KMS-11 (cell line): ENCODE measurements at regions not wholly inside any gene's neighbourhood (a gene's known extent, or its start where the extent isn't known, plus 50 kb on each side); places are given as distances from the start of the nearest gene placed in this dataset.

Experiments
- H2AFZ ChIP-seq: fragments of 200-600 bp; sonication (generic); 2 replicates; pipeline ENCODE4 v1.6.1; 2016; ENCODE audit warnings: antibody characterized with exemption, mixed run types, low read depth
- H3K27ac ChIP-seq: fragments of 200-600 bp; sonication (generic); 2 replicates; pipeline ENCODE4 v1.6.1; 2016; ENCODE audit warnings: mild to moderate bottlenecking, mixed run types
- H3K27me3 ChIP-seq: fragments of 200-600 bp; sonication (generic); 2 replicates; pipeline ENCODE4 v1.6.1; 2017; ENCODE audit warnings: mild to moderate bottlenecking, low read depth, mixed run types, moderate library complexity; ENCODE audit not compliant: insufficient read depth
- H3K36me3 ChIP-seq: fragments of 200-600 bp; sonication (generic); 2 replicates; pipeline ENCODE4 v1.6.1; 2017; ENCODE audit warnings: mild to moderate bottlenecking, mixed run types; ENCODE audit not compliant: insufficient read depth
- H3K4me1 ChIP-seq: fragments of 200-600 bp; sonication (generic); 2 replicates; pipeline ENCODE4 v1.6.1; 2016; ENCODE audit warnings: mild to moderate bottlenecking, low read depth, mixed run types; ENCODE audit not compliant: poor library complexity, severe bottlenecking
- H3K4me2 ChIP-seq: fragments of 200-600 bp; sonication (generic); 2 replicates; pipeline ENCODE4 v1.7.0; 2016; ENCODE audit warnings: mild to moderate bottlenecking, mixed run types
- H3K4me3 ChIP-seq: fragments of 200-600 bp; sonication (generic); IDR thresholded peaks from 2 replicates; pipeline ENCODE4 v1.6.1; 2017; ENCODE audit warnings: low read depth, low read length, mixed read lengths; ENCODE audit not compliant: insufficient read depth
- H3K79me2 ChIP-seq: fragments of 200-600 bp; sonication (generic); 2 replicates; pipeline ENCODE4 v1.6.1; 2016; ENCODE audit warnings: low read depth, mixed run types; ENCODE audit not compliant: insufficient read depth
- H3K9ac ChIP-seq: fragments of 200-600 bp; sonication (generic); 2 replicates; pipeline ENCODE4 v1.6.1; 2016; ENCODE audit warnings: mild to moderate bottlenecking, mixed run types
- H4K20me1 ChIP-seq: fragments of 200-600 bp; sonication (generic); 2 replicates; pipeline ENCODE4 v1.6.1; 2016; ENCODE audit warnings: mild to moderate bottlenecking, mixed run types; ENCODE audit not compliant: insufficient read depth
- CTCF ChIP-seq: fragments of 200-600 bp; sonication (generic); conservative IDR thresholded peaks from 2 replicates; pipeline ENCODE4 v1.6.1; 2017; ENCODE audit warnings: low read depth, mild to moderate bottlenecking, antibody characterized with exemption, low read length, moderate library complexity, mixed read lengths

- Histone ChIP-seq H3K36me3 (no peaks in the 10 kb centered on the region), H2AFZ (no peak overlapping the region), H3K9ac (no peak overlapping the region), H3K4me1 (peaks cover 10% of the 10 kb centered on the region), H4K20me1 (no peaks in the 10 kb centered on the region), H3K4me3 (no peak overlapping the region), H3K27me3 (no peaks in the 10 kb centered on the region), H3K27ac (no peak overlapping the region), H3K79me2 (no peaks in the 10 kb centered on the region), H3K4me2 (no peak overlapping the region)
- TF ChIP-seq CTCF: no peak
These were observed 88.3 kb upstream of the CCL1 start for GRCh38 chr17:34451313-34451712.

GRCh38 chr17:34447406-34447805 is 84.4 kb upstream of the CCL1 start:
- no peaks in the 10 kb centered on the region for H4K20me1 ChIP-seq
- H3K4me2 ChIP-seq: no peak overlapping the region
- H2AFZ ChIP-seq: no peak overlapping the region
- H3K9ac ChIP-seq: no peak overlapping the region
- no peak overlapping the region for H3K27ac ChIP-seq
- no peak overlapping the region for H3K4me3 ChIP-seq
- no peaks in the 10 kb centered on the region for H3K36me3 ChIP-seq
- no peak for TF ChIP-seq CTCF
- peaks cover 18% of the 10 kb centered on the region for H3K4me1 ChIP-seq
- H3K27me3 ChIP-seq: no peaks in the 10 kb centered on the region
- H3K79me2 ChIP-seq: no peaks in the 10 kb centered on the region

- H3K27me3 ChIP-seq: no peaks in the 10 kb centered on the region
- TF ChIP-seq CTCF: no peak
- H3K79me2 ChIP-seq: no peaks in the 10 kb centered on the region
- H3K36me3 ChIP-seq: no peaks in the 10 kb centered on the region
- no peaks in the 10 kb centered on the region for H4K20me1 ChIP-seq
- H3K4me1 ChIP-seq: peaks cover 16% of the 10 kb centered on the region
- no peak overlapping the region for H2AFZ ChIP-seq
- no peak overlapping the region for H3K27ac ChIP-seq
- no peak overlapping the region for H3K4me3 ChIP-seq
- H3K9ac ChIP-seq: no peak overlapping the region
- no peak overlapping the region for H3K4me2 ChIP-seq
These were observed 82.1 kb upstream of the CCL1 start for GRCh38 chr17:34445101-34445500.

- Histone ChIP-seq H3K4me2 (no peak overlapping the region), H3K4me1 (peaks cover 16% of the 10 kb centered on the region), H2AFZ (no peak overlapping the region), H3K79me2 (no peaks in the 10 kb centered on the region), H3K27ac (no peak overlapping the region), H3K9ac (no peak overlapping the region), H4K20me1 (no peaks in the 10 kb centered on the region), H3K4me3 (no peak overlapping the region), H3K36me3 (no peaks in the 10 kb centered on the region), H3K27me3 (no peaks in the 10 kb centered on the region)
- TF ChIP-seq CTCF: peak; percentile 74
These were observed 80.8 kb upstream of the CCL1 start for GRCh38 chr17:34443619-34444469.
